ENCODE measurements at regions not wholly inside any gene's neighbourhood (a gene's known extent, or its start where the extent isn't known, plus 50 kb on each side); places are given as distances from the start of the nearest gene placed in this dataset.

GRCh38 chr2:204234879-204235278 lies 298.3 kb downstream of the ICOS start:
- ChIA-PET POLR2A (no interaction called here), CTCF (no interaction called here)
- no peak for FAIRE-seq
- peak in 1 of 2 experiments; percentile 28 for DNase-seq (ENCODE audit: low read depth in 1 of 2, low spot score in 1 of 2)
- no peak for ATAC-seq
- H3K4me1 ChIP-seq: no peaks in the 10 kb centered on the region
- 38% methylated on average over 4 of the region's 4 CpGs for WGBS (ENCODE audit: missing lambda C conversion rate)
- no peaks in the 10 kb centered on the region for H3K9me3 ChIP-seq
- no peak overlapping the region for H3K27ac ChIP-seq
- H3K4me2 ChIP-seq: no peak overlapping the region
- no peak overlapping the region for H3K4me3 ChIP-seq
- peak; percentile 41; the same call in 1 of the 2 replicates for TF ChIP-seq USF2 (IDR thresholded peaks at IDR 0.05)
- no peak for TF ChIP-seq BCL3 (IDR thresholded peaks at IDR 0.05)

- FAIRE-seq (no peak), DNase-seq (ENCODE audit: low read depth in 1 of 2, low spot score in 1 of 2) (no peak), ATAC-seq (no peak)
- no peak for TF ChIP-seq NFE2L2 (conservative IDR thresholded peaks at IDR 0.05; ENCODE audit: low read length)
- no peak for TF ChIP-seq SMC3 (IDR thresholded peaks at IDR 0.05)
- TF ChIP-seq NPAS2 (CRISPR knock-in tag; IDR thresholded peaks at IDR 0.05; ENCODE audit: borderline replicate concordance): no peak
- TF ChIP-seq HMGXB4 (CRISPR knock-in tag; IDR thresholded peaks at IDR 0.05; ENCODE audit: borderline replicate concordance): no peak
- TF ChIP-seq EP300 (IDR thresholded peaks at IDR 0.05): no peak
- TF ChIP-seq REST (IDR thresholded peaks at IDR 0.05): no peak
- TF ChIP-seq JUN (IDR thresholded peaks at IDR 0.05): no peak
- TF ChIP-seq SREBF2 (IDR thresholded peaks at IDR 0.05): no peak
- TF ChIP-seq JUNB (IDR thresholded peaks at IDR 0.05): no peak
- TF ChIP-seq ZC3H11A (IDR thresholded peaks at IDR 0.05): no peak
- TF ChIP-seq MYC (IDR thresholded peaks at IDR 0.05; ENCODE audit: borderline replicate concordance, low read length): no peak
- no peak for TF ChIP-seq ELK1 (IDR thresholded peaks at IDR 0.05; ENCODE audit: low read depth, low read length)
- TF ChIP-seq NR3C1 (IDR thresholded peaks at IDR 0.05): no peak
- no peak for TF ChIP-seq RFX5 (IDR thresholded peaks at IDR 0.05)
- TF ChIP-seq HDAC2 (IDR thresholded peaks at IDR 0.05): no peak
- no peak for TF ChIP-seq CBX2 (IDR thresholded peaks at IDR 0.05; ENCODE audit: borderline replicate concordance, low read depth)
- no peak for TF ChIP-seq HOXB5 (CRISPR knock-in tag; IDR thresholded peaks at IDR 0.05)
- TF ChIP-seq ZSCAN20 (CRISPR knock-in tag; IDR thresholded peaks at IDR 0.05): no peak
- Histone ChIP-seq H3K4me3 (no peak overlapping the region), H3K4me1 (no peaks in the 10 kb centered on the region), H3K9me3 (no peaks in the 10 kb centered on the region), H3K27ac (no peak overlapping the region), H3K4me2 (no peak overlapping the region)
- 44% methylated on average over 4 of the region's 4 CpGs for WGBS (ENCODE audit: missing lambda C conversion rate)
- CTCF ChIA-PET: interaction anchor here (1.1 kb wide), 1 partner anchor 11 kb away, joined by 3 read pairs; no protein-coding TSS in a partner anchor
- POLR2A ChIA-PET: no interaction called here
These were observed 300.9 kb downstream of the ICOS start for GRCh38 chr2:204237416-204237815.
